Spinal cord (tissue), 9 donors: ENCODE measurements at regions not wholly inside any gene's neighbourhood (a gene's known extent, or its start where the extent isn't known, plus 50 kb on each side); places are given as distances from the start of the nearest gene placed in this dataset.
"Not testable (repeated sequence)": the region's sequence is repeated elsewhere in the genome, so short reads cannot be mapped to it uniquely, and the experiment has no call there.

Experiments used
- DNase-seq, 6 donors: peaks; one replicate each; pipeline versions ENCODE4 v3.0.0 to v3.0.0-alpha.2; 2013 to 2015; ENCODE audit warnings: low spot score in 6 of 6, low read depth in 4 of 6
- H3K27ac ChIP-seq: one replicate; pipeline ENCODE4 v1.5.1; 2013; ENCODE audit warnings: low read depth, low read length, control low read depth
- H3K27me3 ChIP-seq: one replicate; pipeline ENCODE4 v1.6.1; 2013; ENCODE audit warnings: low read length; ENCODE audit not compliant: control insufficient read depth, insufficient read depth
- H3K36me3 ChIP-seq: one replicate; pipeline ENCODE4 v1.6.1; 2013; ENCODE audit warnings: low read length; ENCODE audit not compliant: control insufficient read depth, insufficient read depth
- H3K4me1 ChIP-seq: one replicate; pipeline ENCODE4 v1.6.1; 2013; ENCODE audit warnings: low read length; ENCODE audit not compliant: control insufficient read depth, insufficient read depth
- H3K4me3 ChIP-seq: one replicate; pipeline ENCODE4 v1.5.1; 2013; ENCODE audit warnings: low read depth, low read length, control low read depth
- H3K9me3 ChIP-seq: one replicate; pipeline ENCODE4 v1.6.1; 2013; ENCODE audit warnings: low read length; ENCODE audit not compliant: control insufficient read depth, insufficient read depth
- WGBS: methylation state at CpG from one replicate; pipeline ENCODE4 v1.1.5; 2013; ENCODE audit warnings: missing lambda C conversion rate; ENCODE audit not compliant: insufficient coverage; 5-methylcytosine and 5-hydroxymethylcytosine counted together
- donor health status: healthy.

GRCh38 chr17:45620468-45620867 is 129.9 kb upstream of the PLEKHM1 start:
- DNase-seq = peak in 1 of 6 donors; percentile 28
- H3K9me3 ChIP-seq, H3K36me3 ChIP-seq, H3K27me3 ChIP-seq, H3K27ac ChIP-seq, H3K4me1 ChIP-seq: not testable (repeated sequence)
- WGBS = 0% methylated on average over 18 of the region's 54 CpGs
- peak overlapping the region; percentile 33 for H3K4me3 ChIP-seq

DNA sequence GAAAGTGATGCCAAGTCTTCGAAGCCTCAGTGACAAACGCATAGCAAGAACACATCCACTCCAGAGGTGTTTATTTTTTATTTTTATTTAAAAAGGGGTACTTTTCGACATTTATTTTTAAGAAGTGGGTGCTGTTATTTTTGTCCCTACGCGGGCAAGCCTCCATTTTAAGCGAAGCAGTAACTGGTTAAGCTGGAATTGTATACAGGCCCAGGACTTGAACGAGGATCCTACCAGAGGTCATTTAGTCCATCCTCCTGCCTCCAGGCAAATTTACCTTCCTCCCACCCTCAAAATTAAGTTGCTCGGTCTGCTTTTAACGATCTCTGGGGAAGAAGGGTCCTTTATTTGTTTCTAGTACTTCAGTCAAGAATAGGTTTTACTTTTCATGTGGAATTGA is 130.6 kb upstream of the PLEKHM1 start:
- H3K27me3 ChIP-seq, H3K4me1 ChIP-seq, H3K4me3 ChIP-seq, DNase-seq, H3K9me3 ChIP-seq, H3K27ac ChIP-seq, H3K36me3 ChIP-seq: not testable (repeated sequence)
- WGBS = no CpG with 5 or more reads among the region's 9 CpGs

- not testable (repeated sequence) for H3K27me3 ChIP-seq, H3K27ac ChIP-seq, H3K4me1 ChIP-seq, H3K4me3 ChIP-seq, DNase-seq, H3K36me3 ChIP-seq, H3K9me3 ChIP-seq
- no CpG with 5 or more reads among the region's 3 CpGs for WGBS
Observed at GRCh38 chr17:45622295-45622694, 131.8 kb upstream of the PLEKHM1 start.

GRCh38 chr17:45628019-45628418 is 137.5 kb upstream of the PLEKHM1 start:
- no peak overlapping the region for H3K4me3 ChIP-seq
- WGBS = no CpG with 5 or more reads among the region's 5 CpGs
- peaks cover 43% of the 10 kb centered on the region for H3K36me3 ChIP-seq

GRCh38 chr17:45631941-45632340 is 141.4 kb upstream of the PLEKHM1 start:
- Histone ChIP-seq H3K36me3 (peaks cover 64% of the 10 kb centered on the region), H3K4me1 (no peaks in the 10 kb centered on the region), H3K9me3 (no peaks in the 10 kb centered on the region), H3K4me3 (no peak overlapping the region), H3K27ac (no peak overlapping the region), H3K27me3 (no peaks in the 10 kb centered on the region)
- DNase-seq = no peak
- WGBS = 78% methylated on average over 2 of the region's 2 CpGs

More at GRCh38 chr17:45628019-45628418, 137.5 kb upstream of the PLEKHM1 start:
- no peaks in the 10 kb centered on the region for H3K9me3 ChIP-seq
- no peak for DNase-seq
- no peaks in the 10 kb centered on the region for H3K27me3 ChIP-seq
- H3K4me1 ChIP-seq = no peaks in the 10 kb centered on the region
- H3K27ac ChIP-seq = no peak overlapping the region

DNA sequence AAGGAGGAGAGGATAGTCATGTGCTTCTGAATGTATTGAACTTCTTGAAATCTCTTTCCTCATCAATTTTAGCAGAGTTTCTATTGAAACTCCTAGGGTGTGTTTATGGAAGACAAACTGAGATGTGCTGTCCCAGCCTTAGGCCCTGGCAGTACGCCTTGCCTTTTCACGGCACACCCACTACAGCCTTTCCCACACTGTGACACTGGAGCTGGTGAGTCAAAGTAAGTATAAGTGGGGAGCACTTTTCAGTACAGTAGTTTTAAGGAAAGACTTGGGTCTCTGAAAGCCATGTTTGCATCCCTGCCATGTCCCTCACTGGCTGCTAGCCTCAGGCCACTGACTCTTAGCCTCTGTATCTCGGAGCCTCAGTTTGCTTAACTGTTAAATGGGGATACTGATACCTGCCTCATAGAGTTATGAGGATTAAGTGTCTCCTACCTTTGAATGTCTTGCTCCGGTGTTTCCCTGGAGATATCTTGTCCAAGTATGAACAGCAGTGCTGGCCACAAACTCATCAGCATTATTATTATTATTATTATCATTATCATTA is 144.7 kb upstream of the CRHR1 start:
- DNase-seq = no peak
- no peak overlapping the region for H3K27ac ChIP-seq
- H3K9me3 ChIP-seq = no peaks in the 10 kb centered on the region
- WGBS = 100% methylated on average over 1 of the region's 4 CpGs
- H3K4me1 ChIP-seq = no peaks in the 10 kb centered on the region
- H3K27me3 ChIP-seq = no peaks in the 10 kb centered on the region
- no peak overlapping the region for H3K4me3 ChIP-seq
- peaks cover 30% of the 10 kb centered on the region for H3K36me3 ChIP-seq

GRCh38 chr17:45640141-45640850 is 143.8 kb upstream of the CRHR1 start:
- H3K27ac ChIP-seq = no peak overlapping the region
- H3K36me3 ChIP-seq = peaks cover 24% of the 10 kb centered on the region
- no peaks in the 10 kb centered on the region for H3K4me1 ChIP-seq
- DNase-seq = peak; percentile 50 to 95 (median 73)
- WGBS = 42% methylated on average over 2 of the region's 3 CpGs
- no peaks in the 10 kb centered on the region for H3K27me3 ChIP-seq
- H3K9me3 ChIP-seq = no peaks in the 10 kb centered on the region
- H3K4me3 ChIP-seq = no peak overlapping the region

GRCh38 chr17:45641541-45641940 is 142.6 kb upstream of the CRHR1 start:
- no peak overlapping the region for H3K4me3 ChIP-seq
- H3K27me3 ChIP-seq = no peaks in the 10 kb centered on the region
- H3K4me1 ChIP-seq = peaks cover 3% of the 10 kb centered on the region
- H3K27ac ChIP-seq = no peak overlapping the region
- 95% methylated on average over 3 of the region's 5 CpGs for WGBS
- DNase-seq = no peak
- H3K9me3 ChIP-seq = no peaks in the 10 kb centered on the region
- H3K36me3 ChIP-seq = peaks cover 13% of the 10 kb centered on the region

GRCh38 chr17:45643591-45643990 is 140.5 kb upstream of the CRHR1 start:
- H3K27ac ChIP-seq = no peak overlapping the region
- no peak for DNase-seq

DNA sequence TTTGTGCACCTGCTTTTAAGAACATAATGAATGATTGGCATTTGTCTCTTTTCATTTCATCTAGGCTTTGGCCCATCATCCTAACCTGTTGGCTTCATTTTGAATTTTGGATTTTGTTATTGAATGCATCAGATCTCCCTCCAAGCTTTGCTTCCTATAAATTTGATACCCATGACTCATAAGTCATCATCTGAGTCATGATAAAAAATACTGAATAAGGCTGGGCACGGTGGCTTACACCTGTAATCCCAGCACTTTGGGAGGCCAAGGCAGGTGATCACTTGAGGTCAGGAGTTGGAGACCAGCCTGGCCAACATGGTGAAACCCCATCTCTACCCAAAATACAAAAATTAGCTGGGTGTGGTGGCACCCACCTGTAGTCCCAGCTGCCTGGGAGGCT is 139.5 kb upstream of the CRHR1 start:
- 100% methylated on average over 1 of the region's 1 CpG for WGBS

More at GRCh38 chr17:45643591-45643990, 140.5 kb upstream of the CRHR1 start:
- no peaks in the 10 kb centered on the region for H3K9me3 ChIP-seq
- peaks cover 8% of the 10 kb centered on the region for H3K4me1 ChIP-seq
- H3K36me3 ChIP-seq = peaks cover 4% of the 10 kb centered on the region
- H3K4me3 ChIP-seq = no peak overlapping the region
- 92% methylated on average over 10 of the region's 10 CpGs for WGBS
- H3K27me3 ChIP-seq = no peaks in the 10 kb centered on the region

More for the DNA sequence above, 139.5 kb upstream of the CRHR1 start:
- not testable (repeated sequence) for DNase-seq, H3K4me1 ChIP-seq, H3K27ac ChIP-seq, H3K4me3 ChIP-seq, H3K9me3 ChIP-seq, H3K27me3 ChIP-seq, H3K36me3 ChIP-seq
